Lower leg skin (tissue), 3 donors: ENCODE measurements at regions not wholly inside any gene's neighbourhood (a gene's known extent, or its start where the extent isn't known, plus 50 kb on each side); places are given as distances from the start of the nearest gene placed in this dataset.

Source experiments
- POLR2A ChIP-seq, 2 donors: fragments of 450-650 bp; IDR thresholded peaks; one replicate each; pipeline ENCODE4 v1.6.1; 2016 to 2017; ENCODE audit warnings: antibody characterized with exemption in 2 of 2, mild to moderate bottlenecking in 1 of 2, moderate library complexity in 1 of 2
- TF ChIP-seq, protein P1 (sequence below), 3 donors: fragments of 450-650 bp; IDR thresholded peaks; one replicate each; pipeline ENCODE4 v1.5.1; 2016; ENCODE audit warnings: antibody characterized with exemption in 3 of 3, mild to moderate bottlenecking in 3 of 3, moderate library complexity in 2 of 3

GRCh38 chr9:134545215-134545542 lies 96.4 kb upstream of the COL5A1 start:
- TF ChIP-seq, protein P1, sequence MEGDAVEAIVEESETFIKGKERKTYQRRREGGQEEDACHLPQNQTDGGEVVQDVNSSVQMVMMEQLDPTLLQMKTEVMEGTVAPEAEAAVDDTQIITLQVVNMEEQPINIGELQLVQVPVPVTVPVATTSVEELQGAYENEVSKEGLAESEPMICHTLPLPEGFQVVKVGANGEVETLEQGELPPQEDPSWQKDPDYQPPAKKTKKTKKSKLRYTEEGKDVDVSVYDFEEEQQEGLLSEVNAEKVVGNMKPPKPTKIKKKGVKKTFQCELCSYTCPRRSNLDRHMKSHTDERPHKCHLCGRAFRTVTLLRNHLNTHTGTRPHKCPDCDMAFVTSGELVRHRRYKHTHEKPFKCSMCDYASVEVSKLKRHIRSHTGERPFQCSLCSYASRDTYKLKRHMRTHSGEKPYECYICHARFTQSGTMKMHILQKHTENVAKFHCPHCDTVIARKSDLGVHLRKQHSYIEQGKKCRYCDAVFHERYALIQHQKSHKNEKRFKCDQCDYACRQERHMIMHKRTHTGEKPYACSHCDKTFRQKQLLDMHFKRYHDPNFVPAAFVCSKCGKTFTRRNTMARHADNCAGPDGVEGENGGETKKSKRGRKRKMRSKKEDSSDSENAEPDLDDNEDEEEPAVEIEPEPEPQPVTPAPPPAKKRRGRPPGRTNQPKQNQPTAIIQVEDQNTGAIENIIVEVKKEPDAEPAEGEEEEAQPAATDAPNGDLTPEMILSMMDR (IDR thresholded peaks at IDR 0.05) = no peak
- no peak for TF ChIP-seq POLR2A (IDR thresholded peaks at IDR 0.05)
